ENCODE measurements at regions not wholly inside any gene's neighbourhood (a gene's known extent, or its start where the extent isn't known, plus 50 kb on each side); places are given as distances from the start of the nearest gene placed in this dataset.

DNA sequence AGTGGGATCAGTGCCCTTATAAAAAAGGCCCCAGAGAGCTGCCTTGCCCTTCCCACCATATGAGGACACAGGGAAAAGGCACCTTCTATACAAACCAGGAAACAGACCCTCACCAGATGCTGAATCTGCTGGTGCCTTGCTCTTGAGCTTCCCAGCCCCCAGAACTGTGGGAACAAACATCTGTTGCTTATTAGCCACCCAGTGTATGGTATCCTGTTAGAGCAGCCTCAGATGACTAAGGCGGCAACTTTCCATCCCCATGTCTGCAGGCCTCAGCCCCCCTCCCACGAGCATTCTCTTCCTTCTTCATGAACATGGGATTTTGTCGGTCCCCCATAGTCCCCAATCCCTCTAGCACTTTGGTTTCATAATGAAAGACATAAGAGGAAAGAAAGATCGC, 202.5 kb upstream of the GAS1 start:
- TF ChIP-seq, protein P1, sequence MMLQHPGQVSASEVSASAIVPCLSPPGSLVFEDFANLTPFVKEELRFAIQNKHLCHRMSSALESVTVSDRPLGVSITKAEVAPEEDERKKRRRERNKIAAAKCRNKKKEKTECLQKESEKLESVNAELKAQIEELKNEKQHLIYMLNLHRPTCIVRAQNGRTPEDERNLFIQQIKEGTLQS (IDR thresholded peaks at IDR 0.05), result no peak
- TF ChIP-seq, protein P2, sequence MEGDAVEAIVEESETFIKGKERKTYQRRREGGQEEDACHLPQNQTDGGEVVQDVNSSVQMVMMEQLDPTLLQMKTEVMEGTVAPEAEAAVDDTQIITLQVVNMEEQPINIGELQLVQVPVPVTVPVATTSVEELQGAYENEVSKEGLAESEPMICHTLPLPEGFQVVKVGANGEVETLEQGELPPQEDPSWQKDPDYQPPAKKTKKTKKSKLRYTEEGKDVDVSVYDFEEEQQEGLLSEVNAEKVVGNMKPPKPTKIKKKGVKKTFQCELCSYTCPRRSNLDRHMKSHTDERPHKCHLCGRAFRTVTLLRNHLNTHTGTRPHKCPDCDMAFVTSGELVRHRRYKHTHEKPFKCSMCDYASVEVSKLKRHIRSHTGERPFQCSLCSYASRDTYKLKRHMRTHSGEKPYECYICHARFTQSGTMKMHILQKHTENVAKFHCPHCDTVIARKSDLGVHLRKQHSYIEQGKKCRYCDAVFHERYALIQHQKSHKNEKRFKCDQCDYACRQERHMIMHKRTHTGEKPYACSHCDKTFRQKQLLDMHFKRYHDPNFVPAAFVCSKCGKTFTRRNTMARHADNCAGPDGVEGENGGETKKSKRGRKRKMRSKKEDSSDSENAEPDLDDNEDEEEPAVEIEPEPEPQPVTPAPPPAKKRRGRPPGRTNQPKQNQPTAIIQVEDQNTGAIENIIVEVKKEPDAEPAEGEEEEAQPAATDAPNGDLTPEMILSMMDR (IDR thresholded peaks at IDR 0.05 in 2 of 3, conservative IDR thresholded peaks at IDR 0.05 in 1 of 3; ENCODE audit: borderline replicate concordance in 1 of 3, insufficient read depth in 1 of 3, low read depth in 2 of 3, low read length in 2 of 3), result no peak
- TF ChIP-seq SP1 (IDR thresholded peaks at IDR 0.05; ENCODE audit: low read depth), result no peak
- TF ChIP-seq, protein P3, sequence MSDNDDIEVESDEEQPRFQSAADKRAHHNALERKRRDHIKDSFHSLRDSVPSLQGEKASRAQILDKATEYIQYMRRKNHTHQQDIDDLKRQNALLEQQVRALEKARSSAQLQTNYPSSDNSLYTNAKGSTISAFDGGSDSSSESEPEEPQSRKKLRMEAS (IDR thresholded peaks at IDR 0.05), result no peak

All from HCT116 (cell line).